ENCODE measurements at regions not wholly inside any gene's neighbourhood (a gene's known extent, or its start where the extent isn't known, plus 50 kb on each side); places are given as distances from the start of the nearest gene placed in this dataset.

- TF ChIP-seq EZH2phosphoT487 (IDR thresholded peaks at IDR 0.05; ENCODE audit: insufficient read depth, low read depth) (no peak), EZH2 (IDR thresholded peaks at IDR 0.05; ENCODE audit: insufficient read depth, poor library complexity, severe bottlenecking) (no peak)
Measured at GRCh38 chr11:38723361-38723760, 2125.3 kb upstream of the RAG2 start.

Data from GM23248 (cell line).